Stimulated activated CD4-positive, alpha-beta T cell treated with anti-CD3 and anti-CD28 coated beads, TNF-alpha, amount 100 ng/mL, for 1 hour (primary cell): ENCODE measurements at regions not wholly inside any gene's neighbourhood (a gene's known extent, or its start where the extent isn't known, plus 50 kb on each side); places are given as distances from the start of the nearest gene placed in this dataset.

Experiments
- DNase-seq, 3 donors: peaks; one replicate each; pipeline ENCODE4 v3.0.0-alpha.2; 2020; ENCODE audit warnings: low read depth in 3 of 3, low spot score in 1 of 3

DNA sequence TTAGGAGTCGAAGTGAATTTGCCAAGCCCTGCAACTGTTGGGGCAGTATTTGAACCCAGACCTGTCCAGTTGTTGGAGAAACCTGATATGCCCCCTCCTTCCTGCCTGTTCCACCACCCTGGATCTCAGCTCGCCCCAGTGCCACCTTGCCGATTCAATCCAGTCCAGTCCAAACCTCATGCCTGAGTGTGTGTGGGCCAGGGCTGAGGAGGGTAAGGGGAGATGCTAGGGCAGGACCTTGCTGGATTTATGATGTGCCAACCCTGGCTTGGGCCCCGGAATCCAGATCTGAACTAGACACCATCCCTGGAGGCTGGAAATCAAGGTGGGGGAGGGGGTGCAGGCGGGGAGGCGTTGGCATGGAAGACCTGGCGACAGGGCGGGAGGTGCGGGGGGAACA lies 98.9 kb upstream of the WNT4 start:
- DNase-seq = no peak

DNA sequence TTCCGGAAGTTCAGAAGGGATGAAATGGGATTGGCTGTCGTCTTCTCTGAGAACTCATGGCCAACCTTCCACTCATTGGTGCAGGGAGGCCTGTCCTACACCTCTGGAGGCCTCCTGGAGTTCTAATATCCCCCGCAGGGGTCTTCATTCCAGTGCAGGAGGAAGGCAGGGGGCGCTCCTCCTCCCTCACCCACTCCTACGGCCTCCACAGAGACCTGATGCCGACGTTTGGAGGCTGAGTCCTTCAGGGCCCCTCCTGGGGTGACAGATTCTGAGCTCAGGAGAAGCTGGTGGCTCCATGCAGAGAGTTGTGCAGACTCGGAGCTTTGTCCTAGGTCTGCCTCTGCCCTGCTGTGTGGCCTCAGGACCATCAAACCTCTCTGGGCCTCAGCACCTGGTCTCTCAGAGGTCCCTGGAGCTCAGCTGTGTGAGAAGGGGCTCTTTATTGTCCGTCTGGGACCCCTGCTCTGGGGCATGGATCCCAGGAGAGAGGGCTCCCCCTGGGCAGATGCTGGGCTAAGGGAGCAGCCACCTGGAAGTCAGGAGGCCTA lies 102.3 kb upstream of the WNT4 start:
- DNase-seq = no peak

GRCh38 chr1:22245726-22246125 lies 102.8 kb upstream of the WNT4 start:
- no peak for DNase-seq

GRCh38 chr1:22246755-22247480 lies 104.0 kb upstream of the WNT4 start:
- DNase-seq = no peak

DNA sequence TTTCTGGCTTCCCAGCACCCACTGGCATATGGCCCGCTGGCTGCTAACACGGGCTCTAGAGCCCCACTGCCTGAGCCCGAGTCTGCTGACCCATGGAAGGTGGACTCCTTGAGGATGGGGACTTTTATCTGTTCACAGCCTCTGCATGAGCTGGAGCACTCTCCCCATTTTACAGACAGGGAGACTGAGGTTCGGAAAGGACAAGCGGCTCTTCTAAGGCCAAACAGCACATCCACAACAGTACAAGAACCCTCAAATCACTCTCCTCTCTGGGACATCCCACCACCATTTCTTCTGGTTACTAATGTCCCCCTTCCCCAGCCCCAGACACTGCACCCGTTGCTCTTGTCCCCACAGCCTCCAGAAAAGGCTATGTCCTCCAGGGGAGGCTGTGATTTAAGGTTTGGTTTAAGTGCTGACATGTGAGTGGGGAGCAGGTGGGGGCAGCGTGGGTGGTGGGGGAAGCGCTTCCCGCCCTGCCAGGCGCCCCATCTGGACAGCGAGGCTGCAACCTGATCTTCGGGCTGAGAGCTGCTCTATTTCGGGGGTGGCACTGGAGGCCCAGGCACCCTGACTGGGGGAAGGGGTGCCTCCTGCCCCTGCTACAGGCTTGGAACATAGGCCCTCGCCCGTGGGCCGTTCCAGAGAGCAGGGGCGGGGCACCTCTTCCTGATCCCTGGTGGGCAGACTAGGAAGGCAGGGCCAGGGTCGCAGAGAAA lies 104.8 kb upstream of the WNT4 start:
- DNase-seq = no peak

DNA sequence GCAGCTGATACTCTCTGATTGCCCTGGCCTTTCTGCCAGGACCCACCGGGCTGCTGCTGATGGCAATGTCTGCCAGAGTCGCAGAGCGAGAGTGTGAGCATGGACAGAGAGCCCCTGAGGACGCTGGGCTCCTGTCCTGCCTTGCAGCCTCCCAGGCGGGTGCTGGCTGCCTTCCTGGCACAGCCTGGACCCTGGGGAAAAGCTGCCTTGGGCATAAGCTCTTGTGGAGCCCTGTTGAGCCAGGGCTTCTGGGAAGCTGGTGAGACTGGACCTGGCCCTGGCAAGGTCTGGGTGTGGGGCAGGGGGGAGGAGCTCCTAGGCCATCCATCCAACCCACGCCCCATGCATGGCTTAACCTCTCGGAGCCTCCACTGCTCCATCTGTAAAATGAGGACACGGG lies 105.8 kb upstream of the WNT4 start:
- DNase-seq = no peak

GRCh38 chr1:22249928-22250680 lies 107.2 kb upstream of the WNT4 start:
- no peak for DNase-seq

DNA sequence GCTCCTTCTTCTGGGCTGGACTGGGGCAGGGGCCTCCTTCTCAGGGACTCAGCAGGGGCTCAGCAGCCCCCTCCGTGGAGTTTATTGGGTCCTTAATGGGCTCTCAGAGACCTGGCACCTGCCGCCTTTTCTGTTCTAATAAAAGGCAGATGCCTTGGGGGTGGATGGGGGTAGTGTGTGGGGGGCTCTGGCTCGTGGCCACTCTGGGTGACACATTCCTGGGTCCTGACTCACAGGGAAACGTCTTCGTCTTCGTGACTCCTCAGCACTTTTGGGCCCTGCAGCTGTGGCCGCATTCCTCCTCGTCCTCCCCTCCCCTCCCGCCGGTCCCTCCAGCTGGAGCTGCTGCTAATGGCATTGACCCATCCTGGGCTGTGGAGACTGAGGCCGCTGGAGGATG lies 107.8 kb upstream of the WNT4 start:
- no peak for DNase-seq

DNA sequence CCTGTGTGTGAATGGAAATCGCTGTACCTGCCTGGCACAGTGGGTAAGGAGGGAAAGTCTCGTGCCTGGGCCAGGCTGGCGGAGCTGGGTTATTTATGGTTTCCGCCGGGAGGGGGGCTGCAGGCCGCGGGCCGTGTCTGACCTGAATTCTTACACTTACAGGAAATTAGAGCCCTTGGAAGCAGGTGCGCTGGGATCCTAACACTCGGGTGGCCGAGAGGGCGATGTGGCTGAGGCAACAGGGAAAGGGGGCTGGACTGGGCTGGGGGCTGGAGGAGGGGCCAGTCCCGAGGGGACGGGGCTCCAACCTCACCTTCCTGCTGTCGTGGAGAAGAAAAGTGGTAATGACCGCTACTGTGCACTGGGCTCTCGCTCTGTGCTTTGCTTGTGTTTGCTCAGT lies 109.4 kb upstream of the WNT4 start:
- no peak for DNase-seq

DNA sequence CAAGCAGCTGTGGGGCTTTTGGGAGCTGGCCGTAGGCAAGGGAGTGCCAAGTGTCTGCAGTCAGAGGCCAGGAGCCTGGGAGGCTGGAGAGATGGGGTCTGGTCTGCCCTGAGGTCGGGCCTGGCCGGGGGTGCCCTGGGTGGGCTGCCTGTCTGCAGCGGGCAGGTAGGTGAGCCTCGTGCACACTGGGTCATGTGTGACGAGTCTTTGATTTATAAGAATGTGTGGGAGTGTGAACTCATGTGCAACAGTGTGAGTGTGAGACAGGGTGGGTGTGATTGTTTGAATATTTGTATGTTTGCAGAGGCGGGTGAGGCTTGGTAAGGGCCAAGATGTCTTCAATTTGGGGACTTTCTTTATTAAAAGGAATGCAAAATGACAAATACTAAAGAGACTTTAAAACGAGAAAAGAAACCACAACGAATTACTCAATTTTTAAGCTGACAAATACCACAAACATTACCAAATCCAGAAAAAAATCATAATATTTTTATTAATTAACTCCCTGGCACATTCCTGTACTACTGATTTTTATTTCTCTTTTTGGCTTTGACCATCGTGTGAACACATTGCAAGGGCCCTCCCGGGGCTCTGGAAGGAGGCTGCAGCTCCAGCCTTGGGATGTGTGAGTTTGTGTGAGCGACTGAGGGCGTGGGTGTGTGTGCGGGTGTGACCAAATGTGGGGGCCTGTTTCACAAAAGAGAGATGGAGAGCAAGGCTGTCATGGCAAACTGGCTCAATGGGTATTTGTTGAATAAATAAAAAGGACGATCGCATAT lies 110.3 kb upstream of the WNT4 start:
- DNase-seq = no peak

GRCh38 chr1:22254756-22255155 lies 111.9 kb upstream of the WNT4 start:
- DNase-seq = no peak

DNA sequence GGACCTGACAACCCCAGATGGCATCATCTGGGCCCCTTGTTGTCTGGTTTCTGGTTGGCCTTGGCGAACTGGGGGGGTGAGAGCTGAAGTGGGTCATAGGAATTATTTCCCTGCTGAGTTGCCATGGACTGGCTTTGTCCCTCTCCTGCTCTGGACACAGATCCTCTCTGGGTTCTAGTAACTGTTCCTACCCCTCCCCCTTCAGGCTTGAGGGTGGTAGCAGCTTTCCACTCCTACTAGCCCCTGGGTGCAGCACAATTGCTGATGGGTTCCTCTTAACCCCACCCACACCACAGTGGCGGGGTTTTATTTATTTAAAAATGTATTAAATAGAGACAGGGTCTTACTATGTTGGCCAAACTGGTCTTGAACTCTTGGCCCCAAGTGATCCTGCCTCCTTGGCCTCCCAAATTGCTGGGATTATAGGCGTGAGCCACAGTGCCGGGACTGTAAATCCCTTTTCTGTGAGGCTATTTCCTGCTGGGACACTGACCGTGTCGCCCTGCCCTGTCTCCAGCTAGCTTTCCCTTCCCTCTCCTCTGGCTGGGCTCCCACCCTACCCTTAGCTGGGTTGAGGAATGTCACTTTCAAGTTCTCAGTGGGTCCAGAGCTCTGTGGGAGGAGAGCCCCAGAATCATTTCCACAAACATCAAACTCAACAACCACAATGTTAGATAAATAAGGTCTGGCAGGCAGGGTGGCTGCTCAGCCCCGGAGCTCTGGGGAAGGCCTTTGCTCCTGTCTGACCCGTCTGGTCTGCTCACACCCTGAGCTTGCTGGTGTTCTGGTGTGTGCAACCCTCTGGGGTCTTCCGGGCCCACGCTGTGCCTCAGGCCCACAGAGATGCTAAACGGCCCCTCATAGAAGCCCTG lies 112.7 kb upstream of the WNT4 start:
- no peak for DNase-seq

DNA sequence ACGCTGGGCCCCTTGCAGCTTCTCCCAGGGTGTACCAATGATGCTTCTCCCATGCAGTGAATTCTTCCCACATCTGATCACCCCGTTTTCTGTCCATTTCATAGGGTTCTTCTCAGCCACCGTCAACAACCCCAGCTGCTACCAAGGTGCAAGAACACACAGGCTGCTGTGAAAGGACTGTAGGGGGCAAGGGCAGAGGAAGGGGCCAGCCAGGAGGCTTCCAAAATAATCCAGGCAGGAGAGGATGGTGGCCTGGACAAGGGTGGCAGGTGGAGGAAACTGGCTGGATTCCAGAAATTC lies 113.3 kb upstream of the WNT4 start:
- no peak for DNase-seq

- no peak for DNase-seq
Measured at GRCh38 chr1:22257290-22258275, 114.7 kb upstream of the WNT4 start.

DNA sequence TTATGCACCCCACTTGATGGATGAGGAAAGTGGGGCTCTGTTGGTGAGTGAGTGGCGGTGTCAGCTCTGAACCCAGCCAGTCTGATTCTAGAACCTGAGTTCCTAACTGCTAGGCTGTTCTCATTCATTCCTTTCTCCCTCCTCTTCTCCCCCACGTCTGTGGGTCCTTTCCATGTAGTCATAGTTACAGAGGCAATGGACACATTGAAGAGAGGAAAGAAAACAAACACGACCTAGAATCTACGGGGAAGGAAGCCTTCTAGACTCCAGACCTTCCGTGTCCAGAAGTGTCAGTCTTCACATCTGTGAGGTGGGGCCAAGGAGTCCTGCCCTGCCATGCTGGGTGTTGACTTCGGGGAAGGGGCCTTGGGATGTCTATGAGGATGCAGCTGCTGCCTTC lies 115.8 kb upstream of the WNT4 start:
- DNase-seq = no peak

DNA sequence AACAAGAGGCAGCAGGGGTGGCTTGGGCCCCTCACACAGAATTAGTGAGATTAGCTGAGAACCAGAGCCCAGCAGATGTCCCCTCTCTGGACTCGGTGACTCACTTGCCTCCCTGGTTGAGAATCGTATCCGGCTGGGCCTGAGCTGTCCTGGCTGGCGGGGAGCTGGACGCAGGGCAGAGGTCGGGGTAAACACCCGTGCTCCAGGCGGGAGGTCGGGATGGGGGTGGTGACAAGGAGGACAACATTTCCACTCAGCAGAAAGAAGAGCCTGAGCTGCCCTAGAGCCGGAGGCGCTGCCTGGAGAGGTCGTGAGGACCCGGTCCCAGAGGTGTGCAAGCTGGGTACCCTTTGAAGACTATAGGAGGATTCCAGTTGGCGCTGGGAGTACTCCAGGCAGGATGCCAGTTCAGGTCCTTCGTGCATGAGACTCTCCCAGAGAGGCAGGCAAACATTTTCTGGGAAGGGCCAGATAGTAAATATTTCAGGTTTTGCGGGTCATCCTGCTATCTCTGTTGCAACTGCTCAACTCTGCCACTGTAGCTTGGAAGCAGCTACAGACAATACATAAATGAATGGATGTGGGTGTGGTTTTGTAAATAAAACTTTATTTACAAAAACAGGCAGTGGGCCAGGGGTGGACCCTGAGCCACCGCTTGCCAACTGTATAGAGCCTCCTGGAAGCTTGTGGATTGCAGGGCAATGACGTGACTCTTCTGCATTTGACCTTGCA lies 116.8 kb upstream of the WNT4 start:
- no peak for DNase-seq

- DNase-seq = no peak
Measured at GRCh38 chr1:22260860-22261432, 118.0 kb upstream of the WNT4 start.

- DNase-seq = no peak
Measured at GRCh38 chr1:22261580-22261979, 118.7 kb upstream of the WNT4 start.
